Neural cell (in vitro differentiated cells): ENCODE measurements at regions not wholly inside any gene's neighbourhood (a gene's known extent, or its start where the extent isn't known, plus 50 kb on each side); places are given as distances from the start of the nearest gene placed in this dataset.
"Not testable (repeated sequence)": the region's sequence is repeated elsewhere in the genome, so short reads cannot be mapped to it uniquely, and the experiment has no call there.

Experiments
- H2AFZ ChIP-seq: fragments of 200-600, 300-800 bp; sonication (generic), shearing (Covaris generic); 2 replicates; pipeline ENCODE4 v1.6.0; 2014; ENCODE audit warnings: low read depth, mild to moderate bottlenecking, antibody characterized with exemption, low read length, moderate library complexity
- H3F3A ChIP-seq: fragments of 200-600 bp; shearing (Covaris generic); 2 replicates; pipeline ENCODE4 v1.6.1; 2016; ENCODE audit warnings: mild to moderate bottlenecking, moderate library complexity, mixed read lengths, antibody characterized with exemption, low read length; ENCODE audit not compliant: insufficient read depth, poor library complexity, severe bottlenecking
- H3K27ac ChIP-seq: fragments of 200-600, 300-800 bp; sonication (generic), shearing (Covaris generic); 2 replicates; pipeline ENCODE4 v1.5.1; 2014; ENCODE audit warnings: mild to moderate bottlenecking, low read length, moderate library complexity
- H3K27me3 ChIP-seq: fragments of 300-800, 200-600 bp; sonication (generic), shearing (Covaris generic); 2 replicates; pipeline ENCODE4 v1.6.0; 2014; ENCODE audit warnings: mild to moderate bottlenecking, low read depth, low read length, moderate library complexity; ENCODE audit not compliant: insufficient read depth
- H3K36me3 ChIP-seq: fragments of 300-800, 200-600 bp; sonication (generic), shearing (Covaris generic); 2 replicates; pipeline ENCODE4 v1.5.1; 2014; ENCODE audit warnings: mild to moderate bottlenecking, antibody characterized with exemption, low read length, moderate library complexity; ENCODE audit not compliant: insufficient read depth
- H3K4me2 ChIP-seq: fragments of 300-800, 200-600 bp; sonication (generic), shearing (Covaris generic); 2 replicates; pipeline ENCODE4 v1.6.0; 2014; ENCODE audit warnings: mild to moderate bottlenecking, low read length
- H3K4me3 ChIP-seq: fragments of 300-800, 200-600 bp; sonication (generic), shearing (Covaris generic); 2 replicates; pipeline ENCODE4 v1.5.1; 2014; ENCODE audit warnings: mild to moderate bottlenecking, low read length, moderate library complexity
- H3K79me2 ChIP-seq: fragments of 200-600 bp; shearing (Covaris generic); replicated peaks from 2 replicates; pipeline ENCODE4 v1.6.0; 2014; ENCODE audit warnings: mild to moderate bottlenecking, low read length, moderate library complexity; ENCODE audit not compliant: insufficient read depth
- H3K9ac ChIP-seq: fragments of 300-800, 200-600 bp; sonication (generic), shearing (Covaris generic); 2 replicates; pipeline ENCODE4 v1.6.1; 2016; ENCODE audit warnings: mild to moderate bottlenecking, low read length, mixed read lengths
- H3K9me2 ChIP-seq: fragments of 200-600 bp; shearing (Covaris generic); 2 replicates; pipeline ENCODE4 v1.6.1; 2016; ENCODE audit warnings: mild to moderate bottlenecking, low read length, mixed read lengths; ENCODE audit not compliant: insufficient read depth
- H3K9me3 ChIP-seq: fragments of 200-600, 300-800 bp; sonication (generic), shearing (Covaris generic); 2 replicates; pipeline ENCODE4 v1.6.1; 2016; ENCODE audit warnings: mild to moderate bottlenecking, mixed run types, low read length, moderate library complexity, mixed read lengths
- H4K20me1 ChIP-seq: fragments of 200-600 bp; shearing (Covaris generic); 2 replicates; pipeline ENCODE4 v1.6.1; 2016; ENCODE audit warnings: mild to moderate bottlenecking, mixed run types; ENCODE audit not compliant: insufficient read depth
- CTCF ChIP-seq: fragments of 450-650 bp; IDR thresholded peaks from 2 replicates; pipeline ENCODE4 v1.5.1; 2014; ENCODE audit warnings: antibody characterized with exemption, mild to moderate bottlenecking, moderate library complexity; ENCODE audit not compliant: poor library complexity, severe bottlenecking
- EZH2 ChIP-seq: fragments of 200-600, 300-800 bp; shearing (Covaris generic), sonication (generic); IDR thresholded peaks from 2 replicates; pipeline ENCODE4 v1.6.1; 2014; ENCODE audit warnings: antibody characterized with exemption, low read length, borderline replicate concordance, mild to moderate bottlenecking; ENCODE audit not compliant: insufficient read depth, poor library complexity, severe bottlenecking
- MXI1 ChIP-seq: fragments of 450-650 bp; conservative IDR thresholded peaks from 2 replicates; pipeline ENCODE4 v1.6.1; 2014; ENCODE audit warnings: antibody characterized with exemption, mild to moderate bottlenecking; ENCODE audit not compliant: poor library complexity, severe bottlenecking
- POLR2AphosphoS5 ChIP-seq: IDR thresholded peaks from 2 replicates; pipeline ENCODE4 v1.6.1; 2012
- REST ChIP-seq: IDR thresholded peaks from 2 replicates; pipeline ENCODE4 v1.6.1; 2012; ENCODE audit warnings: borderline replicate concordance
- SMC3 ChIP-seq: fragments of 450-650 bp; conservative IDR thresholded peaks from 2 replicates; pipeline ENCODE4 v1.6.1; 2014; ENCODE audit warnings: antibody characterized with exemption, mild to moderate bottlenecking, moderate library complexity; ENCODE audit not compliant: poor library complexity
- TAF1 ChIP-seq: IDR thresholded peaks from 2 replicates; pipeline ENCODE4 v1.6.1; 2012; ENCODE audit warnings: low read depth

- Histone ChIP-seq H2AFZ (no peak overlapping the region), H4K20me1 (no peaks in the 10 kb centered on the region), H3K79me2 (no peaks in the 10 kb centered on the region), H3K27me3 (no peaks in the 10 kb centered on the region), H3K4me3 (no peak overlapping the region), H3K9ac (no peak overlapping the region), H3K27ac (no peak overlapping the region), H3K9me3 (no peaks in the 10 kb centered on the region), H3K36me3 (no peaks in the 10 kb centered on the region), H3F3A (no peaks in the 10 kb centered on the region), H3K4me2 (no peak overlapping the region), H3K9me2 (no peaks in the 10 kb centered on the region)
- TF ChIP-seq POLR2AphosphoS5 (no peak), TAF1 (no peak), MXI1 (no peak)
Measured at GRCh38 chr1:185520188-185520920, 203.3 kb upstream of the IVNS1ABP start.

- no peaks in the 10 kb centered on the region for H3K27me3 ChIP-seq
- TF ChIP-seq EZH2: no peak
- no peak for TF ChIP-seq MXI1
- no peak for TF ChIP-seq POLR2AphosphoS5
- TF ChIP-seq CTCF: no peak
- no peak for TF ChIP-seq REST
- TF ChIP-seq SMC3: no peak
- no peaks in the 10 kb centered on the region for H4K20me1 ChIP-seq
- H3K79me2 ChIP-seq: no peaks in the 10 kb centered on the region
- H3K9ac ChIP-seq: no peak overlapping the region
- H3K4me2 ChIP-seq: no peak overlapping the region
- no peaks in the 10 kb centered on the region for H3F3A ChIP-seq
- no peak overlapping the region for H2AFZ ChIP-seq
- H3K36me3 ChIP-seq: no peaks in the 10 kb centered on the region
- H3K27ac ChIP-seq: no peak overlapping the region
- no peaks in the 10 kb centered on the region for H3K9me3 ChIP-seq
- no peaks in the 10 kb centered on the region for H3K9me2 ChIP-seq
- H3K4me3 ChIP-seq: no peak overlapping the region
Measured at GRCh38 chr1:185517808-185518419, 200.9 kb upstream of the IVNS1ABP start.

- H3K79me2 ChIP-seq, H3K9ac ChIP-seq, H3K27ac ChIP-seq, H3K9me3 ChIP-seq, H3K36me3 ChIP-seq, H3K9me2 ChIP-seq, H3K4me3 ChIP-seq, H2AFZ ChIP-seq, H3F3A ChIP-seq, H3K4me2 ChIP-seq, H3K27me3 ChIP-seq, H4K20me1 ChIP-seq: not testable (repeated sequence)
Measured at GRCh38 chr1:185517301-185517700, 200.3 kb upstream of the IVNS1ABP start.
